ENCODE measurements at regions not wholly inside any gene's neighbourhood (a gene's known extent, or its start where the extent isn't known, plus 50 kb on each side); places are given as distances from the start of the nearest gene placed in this dataset.

DNA sequence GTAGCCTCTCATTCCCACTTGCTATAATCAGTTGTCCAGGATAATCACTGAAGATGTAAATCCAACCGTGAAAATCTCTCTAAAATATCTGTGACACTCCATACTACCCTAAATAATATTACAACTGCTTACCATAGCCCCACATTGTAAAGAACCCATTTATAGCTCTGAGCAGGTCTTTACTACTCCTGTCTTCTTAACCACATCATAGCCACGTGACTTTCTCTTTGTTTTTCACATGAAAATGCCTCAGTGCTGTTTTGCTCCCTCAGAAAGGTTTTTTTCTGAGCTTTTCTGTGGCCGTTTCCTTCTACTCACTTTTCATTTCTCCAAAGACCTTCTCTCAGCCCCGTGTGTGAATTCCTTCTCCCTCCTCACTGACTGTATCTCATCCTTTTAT is 662.2 kb upstream of the ADARB2 start:
- TF ChIP-seq, protein P1, sequence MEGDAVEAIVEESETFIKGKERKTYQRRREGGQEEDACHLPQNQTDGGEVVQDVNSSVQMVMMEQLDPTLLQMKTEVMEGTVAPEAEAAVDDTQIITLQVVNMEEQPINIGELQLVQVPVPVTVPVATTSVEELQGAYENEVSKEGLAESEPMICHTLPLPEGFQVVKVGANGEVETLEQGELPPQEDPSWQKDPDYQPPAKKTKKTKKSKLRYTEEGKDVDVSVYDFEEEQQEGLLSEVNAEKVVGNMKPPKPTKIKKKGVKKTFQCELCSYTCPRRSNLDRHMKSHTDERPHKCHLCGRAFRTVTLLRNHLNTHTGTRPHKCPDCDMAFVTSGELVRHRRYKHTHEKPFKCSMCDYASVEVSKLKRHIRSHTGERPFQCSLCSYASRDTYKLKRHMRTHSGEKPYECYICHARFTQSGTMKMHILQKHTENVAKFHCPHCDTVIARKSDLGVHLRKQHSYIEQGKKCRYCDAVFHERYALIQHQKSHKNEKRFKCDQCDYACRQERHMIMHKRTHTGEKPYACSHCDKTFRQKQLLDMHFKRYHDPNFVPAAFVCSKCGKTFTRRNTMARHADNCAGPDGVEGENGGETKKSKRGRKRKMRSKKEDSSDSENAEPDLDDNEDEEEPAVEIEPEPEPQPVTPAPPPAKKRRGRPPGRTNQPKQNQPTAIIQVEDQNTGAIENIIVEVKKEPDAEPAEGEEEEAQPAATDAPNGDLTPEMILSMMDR (IDR thresholded peaks at IDR 0.05), result no peak
- no peak for TF ChIP-seq POLR2A (IDR thresholded peaks at IDR 0.05)
